DMS53 (cell line): ENCODE measurements at regions not wholly inside any gene's neighbourhood (a gene's known extent, or its start where the extent isn't known, plus 50 kb on each side); places are given as distances from the start of the nearest gene placed in this dataset.
A peak's percentile ranks its signal among the peaks of the same experiment; 100 is the strongest.

ENCODE experiments used
- DNase-seq: peaks from one replicate; lab custom pipeline; 2025; lab: John Stamatoyannopoulos, UW

DNA sequence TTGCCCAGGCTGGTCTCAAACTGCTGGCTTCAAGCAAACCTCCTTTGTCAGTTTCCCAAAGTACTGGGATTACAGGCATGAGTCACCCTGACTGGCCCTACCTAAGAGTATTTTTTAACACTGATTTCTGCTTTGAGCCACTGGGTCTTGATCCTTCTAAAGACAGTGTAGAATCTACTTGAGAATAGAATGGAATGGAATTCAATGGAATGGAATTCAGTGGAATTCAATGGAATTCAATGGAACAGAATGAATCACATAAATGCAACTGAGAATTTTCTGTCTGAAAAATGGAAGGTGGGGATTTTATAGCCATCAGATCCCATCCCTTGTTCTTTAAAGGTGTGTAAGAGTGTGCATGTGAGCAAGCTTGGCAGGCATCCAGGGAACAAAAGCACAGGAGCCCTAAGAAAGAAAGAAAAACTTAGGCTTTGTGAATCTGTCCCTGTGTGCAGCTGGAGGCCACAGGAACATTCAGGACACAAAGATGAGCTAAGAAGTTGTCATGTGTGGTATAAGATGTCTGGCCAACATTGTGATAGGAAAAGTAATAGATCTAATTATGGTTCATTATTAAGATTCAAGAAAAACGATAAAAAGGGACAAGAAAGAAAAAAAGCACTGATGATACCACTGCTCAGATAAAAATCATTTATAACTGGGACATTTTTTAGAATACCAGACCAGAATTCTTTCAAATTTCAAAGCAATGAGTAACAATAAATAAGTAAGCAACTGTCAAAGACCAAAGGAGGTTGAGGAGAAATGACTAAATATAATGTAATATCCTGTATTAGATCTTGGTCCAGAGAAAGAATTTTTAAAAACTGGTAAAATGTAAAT, 681.0 kb upstream of the GJE1 start:
- DNase-seq, result no peak

GRCh38 chr6:141451181-141451510, 681.6 kb upstream of the GJE1 start:
- peak; percentile 33 for DNase-seq

- DNase-seq, result no peak
These were observed 686.6 kb upstream of the GJE1 start for GRCh38 chr6:141445928-141446628.

DNA sequence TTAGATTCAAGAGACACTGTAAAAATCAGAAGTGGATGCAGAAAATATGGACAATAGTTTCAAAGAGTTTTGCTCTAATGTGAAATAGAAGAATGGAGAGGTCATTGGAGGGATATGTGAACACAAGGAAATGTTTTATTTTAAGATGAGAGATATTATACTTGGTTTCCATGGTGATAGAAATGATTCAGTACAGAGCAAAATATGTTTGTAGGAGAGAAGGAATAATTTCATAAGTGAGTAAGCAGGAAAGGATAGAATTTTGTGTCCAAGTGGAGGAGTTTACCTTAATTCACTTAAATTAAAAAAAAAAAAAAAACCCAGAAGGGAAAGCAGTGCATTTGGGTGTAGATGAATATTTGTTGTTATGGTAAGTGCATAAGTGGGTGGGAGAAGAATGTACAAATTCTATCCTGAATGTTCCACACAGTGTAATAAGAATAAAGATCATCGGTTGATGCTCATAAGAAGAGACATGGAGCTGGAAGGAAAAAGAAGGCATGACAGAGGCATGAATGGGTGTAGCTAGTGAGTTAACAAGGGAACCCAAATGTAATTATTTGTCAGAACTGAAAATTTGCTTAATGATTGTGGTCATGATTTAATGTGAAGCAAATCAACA, 688.9 kb upstream of the GJE1 start:
- no peak for DNase-seq

- no peak for DNase-seq
These were observed 689.7 kb upstream of the GJE1 start for GRCh38 chr6:141443032-141443431.

DNA sequence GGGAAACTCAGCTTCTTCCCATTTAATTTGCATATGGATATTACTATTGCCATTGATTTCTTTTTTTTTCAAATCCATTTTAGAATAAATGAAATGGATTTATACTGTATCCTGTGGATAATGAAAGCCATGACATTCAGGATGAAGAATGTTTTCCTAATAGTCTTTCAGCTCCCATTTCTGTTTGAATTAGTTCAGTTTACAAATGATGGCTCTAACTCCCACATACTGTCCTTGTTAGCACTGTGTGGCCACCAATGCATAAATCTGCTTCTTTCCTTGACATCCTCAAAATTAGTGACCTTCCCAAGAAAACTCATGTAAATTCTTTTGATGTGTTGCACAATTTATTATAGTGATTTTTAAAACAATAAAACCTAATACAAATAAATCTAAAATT, 693.2 kb upstream of the GJE1 start:
- no peak for DNase-seq

DNA sequence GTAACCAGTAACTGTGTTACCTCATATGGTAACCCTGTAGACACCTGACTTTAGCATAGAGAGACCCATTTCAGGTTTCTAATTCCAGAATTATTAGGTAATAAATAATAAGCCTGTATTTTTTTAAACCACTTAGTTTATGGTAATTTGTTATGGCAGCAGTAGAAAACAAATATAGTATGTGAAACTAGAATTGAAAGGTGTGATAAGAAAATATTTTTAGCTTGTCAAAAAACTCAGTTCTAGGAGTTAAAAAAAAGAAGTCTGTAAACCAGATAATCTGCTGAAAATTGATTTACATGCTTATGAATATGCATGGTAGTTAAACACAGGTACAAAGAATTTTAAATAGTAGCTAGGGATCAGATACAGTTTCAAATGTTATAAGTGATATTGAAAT, 695.0 kb upstream of the GJE1 start:
- no peak for DNase-seq

DNA sequence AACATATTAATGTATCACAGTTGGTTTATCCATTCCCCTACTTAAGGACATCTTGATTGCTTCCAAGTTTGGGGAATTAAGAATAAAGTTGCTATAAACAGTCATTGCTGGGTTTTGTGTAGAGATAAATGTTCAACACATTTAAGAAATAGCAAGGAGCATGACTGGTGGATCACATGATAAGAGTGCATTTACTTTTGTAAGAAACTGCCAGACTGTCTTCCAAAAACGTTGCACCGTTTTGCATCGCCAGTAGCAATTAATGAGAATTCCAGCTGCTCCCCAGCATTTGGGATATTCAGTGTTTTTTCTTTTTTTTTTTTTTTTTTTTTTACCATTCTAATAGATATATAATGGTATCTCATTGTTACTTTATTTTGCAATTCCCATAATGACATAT, 695.7 kb upstream of the GJE1 start:
- DNase-seq, result no peak

DNA sequence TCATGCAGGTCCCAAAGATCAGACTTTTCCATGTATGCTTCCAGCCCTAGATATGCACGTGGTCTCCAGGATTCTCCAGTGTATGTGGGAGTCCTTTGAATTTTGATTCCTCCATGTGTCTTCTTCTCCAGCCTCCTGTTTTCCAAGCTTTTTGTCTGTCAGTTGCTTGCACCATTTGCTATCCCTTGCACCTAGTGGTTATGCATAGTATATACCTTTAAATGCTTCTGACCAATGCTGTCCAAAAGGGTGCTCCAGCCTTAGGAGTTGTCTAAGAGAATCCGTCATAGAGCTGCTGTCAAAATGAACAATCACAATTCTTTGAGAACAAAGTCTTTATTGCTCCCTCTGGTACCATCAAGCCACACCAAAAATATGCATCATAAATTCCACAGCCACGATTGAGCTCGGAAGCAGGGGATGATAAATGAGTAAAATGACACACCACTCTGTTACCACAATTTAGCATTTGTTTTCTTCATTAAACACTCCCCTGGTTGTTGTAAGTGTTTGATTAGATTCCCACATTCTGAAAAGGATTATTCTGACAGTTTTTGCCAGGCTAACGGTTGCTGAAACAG, 706.2 kb upstream of the GJE1 start:
- no peak for DNase-seq

GRCh38 chr6:141421378-141421777, 711.3 kb upstream of the GJE1 start:
- DNase-seq, result peak; percentile 59

GRCh38 chr6:141418076-141418475, 714.6 kb upstream of the GJE1 start:
- DNase-seq, result no peak

DNA sequence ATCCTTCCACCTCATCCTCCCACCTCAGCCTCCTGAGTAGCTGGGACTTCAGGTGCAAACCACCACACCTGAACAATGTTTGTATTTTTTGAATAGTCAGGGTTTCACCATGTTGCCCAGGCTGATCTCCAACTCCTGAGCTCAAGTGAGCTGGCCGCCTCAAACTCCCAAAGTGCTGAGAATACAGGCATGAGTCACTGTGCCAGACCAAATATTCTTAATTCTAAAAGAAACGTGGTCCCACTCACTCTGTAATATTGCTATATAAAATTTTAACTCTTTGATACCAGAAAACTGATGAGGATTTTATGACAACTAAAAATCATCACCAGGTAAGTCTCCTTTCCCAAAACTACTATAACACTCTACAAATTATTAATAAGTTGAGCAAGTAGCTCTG, 716.8 kb upstream of the GJE1 start:
- DNase-seq, result no peak

DNA sequence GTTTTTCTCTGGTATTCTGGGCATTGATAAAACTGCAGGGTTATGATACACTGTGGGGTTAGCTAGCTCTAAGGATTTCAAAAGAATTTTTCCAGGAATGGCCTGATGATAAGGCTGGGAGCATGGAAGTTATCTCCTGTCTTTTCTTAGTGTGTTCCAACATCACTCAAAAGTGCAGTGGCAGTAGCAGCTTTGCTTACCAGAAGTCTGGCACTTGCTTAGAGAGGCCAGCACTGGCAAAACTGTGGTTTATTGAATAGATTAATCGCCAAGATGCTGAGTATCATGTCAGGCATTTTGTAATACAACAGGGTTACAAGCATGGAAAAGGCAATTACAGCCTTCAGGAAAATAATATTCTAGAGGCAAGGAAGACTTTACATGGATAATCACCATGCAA, 719.5 kb upstream of the GJE1 start:
- no peak for DNase-seq

GRCh38 chr6:141406761-141407160, 726.0 kb upstream of the GJE1 start:
- DNase-seq, result no peak

DNA sequence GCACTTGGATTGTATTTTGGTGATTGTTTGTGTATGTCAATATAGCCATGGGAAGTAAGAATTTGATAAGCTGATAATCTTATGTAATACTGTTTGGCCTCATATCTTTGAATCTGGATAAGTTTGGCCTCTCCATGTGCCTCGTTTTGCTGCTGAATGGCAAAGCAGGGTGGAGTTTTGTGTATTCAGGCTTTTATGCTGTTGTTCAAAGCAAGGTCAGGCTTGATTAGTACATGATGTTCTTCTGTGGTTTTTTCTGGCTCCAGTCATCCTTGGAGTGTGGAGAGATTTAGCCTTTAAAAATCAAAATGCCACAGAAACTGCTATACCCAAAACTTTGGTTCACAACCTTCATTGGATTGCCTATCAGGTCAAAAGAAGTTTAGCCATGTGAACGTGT, 728.9 kb upstream of the GJE1 start:
- DNase-seq, result no peak

GRCh38 chr6:141403103-141403502, 729.6 kb upstream of the GJE1 start:
- no peak for DNase-seq

DNA sequence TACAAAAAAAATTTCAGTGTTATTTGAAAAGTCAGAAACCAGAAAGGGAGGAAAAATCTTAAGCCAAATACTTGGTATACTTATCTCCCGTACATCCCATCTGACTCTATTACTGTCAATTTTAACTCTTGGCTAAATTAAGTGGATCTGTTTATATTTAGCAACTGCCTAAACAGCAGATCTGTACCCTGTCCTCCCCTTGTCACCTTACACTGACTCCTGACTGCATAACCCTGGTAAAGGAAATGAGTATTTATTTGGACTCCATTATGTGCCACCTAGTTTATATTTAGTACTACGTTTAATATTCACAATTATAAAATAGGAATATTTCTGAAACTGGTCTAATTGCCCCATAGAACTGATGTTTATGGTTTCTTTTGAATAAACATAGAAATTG, 730.2 kb upstream of the GJE1 start:
- no peak for DNase-seq

GRCh38 chr6:141401851-141402250, 730.9 kb upstream of the GJE1 start:
- no peak for DNase-seq

GRCh38 chr6:141401168-141401567, 731.6 kb upstream of the GJE1 start:
- DNase-seq, result no peak

- no peak for DNase-seq
These were observed 733.8 kb upstream of the GJE1 start for GRCh38 chr6:141398949-141399348.

- DNase-seq, result no peak
These were observed 737.2 kb upstream of the GJE1 start for GRCh38 chr6:141395443-141396008.

- DNase-seq, result no peak
These were observed 738.1 kb upstream of the GJE1 start for GRCh38 chr6:141394565-141395051.
